ENCODE measurements at regions not wholly inside any gene's neighbourhood (a gene's known extent, or its start where the extent isn't known, plus 50 kb on each side); places are given as distances from the start of the nearest gene placed in this dataset.

DNA sequence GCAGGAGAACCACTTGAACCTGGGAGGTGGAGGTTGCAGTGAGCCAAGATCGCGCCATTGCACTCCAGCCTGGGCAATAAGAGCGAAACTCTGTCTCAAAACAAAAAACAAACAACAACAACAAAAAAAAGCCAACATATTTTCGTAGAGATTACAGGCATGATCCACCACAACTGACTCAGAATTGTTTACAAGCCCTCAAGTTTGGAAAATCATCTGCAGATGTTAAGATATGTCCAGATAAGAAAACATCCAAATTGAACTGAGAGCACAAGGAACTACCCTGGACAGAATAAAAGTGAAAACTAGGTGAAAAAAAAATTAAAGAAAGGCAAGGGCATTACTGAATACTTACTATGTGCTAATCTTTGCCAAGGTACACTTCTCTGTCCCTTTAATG, 89.8 kb upstream of the WLS start:
- no peak for TF ChIP-seq ZNF124 (CRISPR knock-in tag; IDR thresholded peaks at IDR 0.05)
- TF ChIP-seq, protein P1, sequence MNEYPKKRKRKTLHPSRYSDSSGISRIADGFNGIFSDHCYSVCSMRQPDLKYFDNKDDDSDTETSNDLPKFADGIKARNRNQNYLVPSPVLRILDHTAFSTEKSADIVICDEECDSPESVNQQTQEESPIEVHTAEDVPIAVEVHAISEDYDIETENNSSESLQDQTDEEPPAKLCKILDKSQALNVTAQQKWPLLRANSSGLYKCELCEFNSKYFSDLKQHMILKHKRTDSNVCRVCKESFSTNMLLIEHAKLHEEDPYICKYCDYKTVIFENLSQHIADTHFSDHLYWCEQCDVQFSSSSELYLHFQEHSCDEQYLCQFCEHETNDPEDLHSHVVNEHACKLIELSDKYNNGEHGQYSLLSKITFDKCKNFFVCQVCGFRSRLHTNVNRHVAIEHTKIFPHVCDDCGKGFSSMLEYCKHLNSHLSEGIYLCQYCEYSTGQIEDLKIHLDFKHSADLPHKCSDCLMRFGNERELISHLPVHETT (CRISPR knock-in tag; conservative IDR thresholded peaks at IDR 0.05) = no peak
- TF ChIP-seq, protein P2, sequence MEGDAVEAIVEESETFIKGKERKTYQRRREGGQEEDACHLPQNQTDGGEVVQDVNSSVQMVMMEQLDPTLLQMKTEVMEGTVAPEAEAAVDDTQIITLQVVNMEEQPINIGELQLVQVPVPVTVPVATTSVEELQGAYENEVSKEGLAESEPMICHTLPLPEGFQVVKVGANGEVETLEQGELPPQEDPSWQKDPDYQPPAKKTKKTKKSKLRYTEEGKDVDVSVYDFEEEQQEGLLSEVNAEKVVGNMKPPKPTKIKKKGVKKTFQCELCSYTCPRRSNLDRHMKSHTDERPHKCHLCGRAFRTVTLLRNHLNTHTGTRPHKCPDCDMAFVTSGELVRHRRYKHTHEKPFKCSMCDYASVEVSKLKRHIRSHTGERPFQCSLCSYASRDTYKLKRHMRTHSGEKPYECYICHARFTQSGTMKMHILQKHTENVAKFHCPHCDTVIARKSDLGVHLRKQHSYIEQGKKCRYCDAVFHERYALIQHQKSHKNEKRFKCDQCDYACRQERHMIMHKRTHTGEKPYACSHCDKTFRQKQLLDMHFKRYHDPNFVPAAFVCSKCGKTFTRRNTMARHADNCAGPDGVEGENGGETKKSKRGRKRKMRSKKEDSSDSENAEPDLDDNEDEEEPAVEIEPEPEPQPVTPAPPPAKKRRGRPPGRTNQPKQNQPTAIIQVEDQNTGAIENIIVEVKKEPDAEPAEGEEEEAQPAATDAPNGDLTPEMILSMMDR (CRISPR knock-in tag; IDR thresholded peaks at IDR 0.05) = no peak
